Cardiac fibroblast (primary cell): ENCODE measurements at regions not wholly inside any gene's neighbourhood (a gene's known extent, or its start where the extent isn't known, plus 50 kb on each side); places are given as distances from the start of the nearest gene placed in this dataset.

Source experiments
- DNase-seq, 2 donors: peaks; one replicate each; pipeline versions ENCODE4 v3.0.0 to v3.0.0-alpha.2; 2010; ENCODE audit warnings: low read depth in 2 of 2
- H3K4me3 ChIP-seq, 2 donors: replicated peaks in 1 of 2; 1 replicate in 1 of 2; 2 replicates in 1 of 2; pipeline ENCODE4 v1.5.1; 2011; ENCODE audit warnings: low read depth in 2 of 2, low read length in 2 of 2, mild to moderate bottlenecking in 2 of 2, moderate library complexity in 1 of 2
- TF ChIP-seq, protein P1 (sequence below): IDR thresholded peaks from one replicate; pipeline ENCODE4 v1.5.1; 2011; ENCODE audit warnings: low read depth, mild to moderate bottlenecking, low read length, inconsistent platforms

DNA sequence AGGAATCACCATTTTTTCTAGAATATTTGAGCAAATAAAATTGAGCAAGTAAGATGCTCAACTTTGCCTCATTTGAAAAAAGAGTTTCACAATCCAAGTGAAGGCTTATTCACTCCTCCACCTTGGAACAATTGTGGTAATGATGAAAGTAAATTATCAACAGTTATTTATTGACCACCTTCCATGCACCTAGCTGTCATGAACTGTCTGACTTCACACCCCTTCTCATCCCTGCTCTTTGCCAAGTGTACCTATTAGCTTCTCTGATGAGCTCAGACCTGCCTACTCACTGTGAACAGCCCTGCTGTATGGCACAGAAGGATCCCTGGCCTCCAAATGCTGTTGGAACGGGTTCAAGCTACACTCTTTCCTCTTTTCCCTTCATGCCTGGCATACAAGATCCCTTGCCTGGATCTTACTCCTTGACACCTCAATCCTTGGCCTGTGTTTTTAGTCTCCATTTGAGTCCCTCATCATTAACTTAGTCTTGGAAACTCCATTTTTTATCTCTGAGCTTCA, 99.0 kb upstream of the PREP start:
- DNase-seq: no peak
- TF ChIP-seq, protein P1, sequence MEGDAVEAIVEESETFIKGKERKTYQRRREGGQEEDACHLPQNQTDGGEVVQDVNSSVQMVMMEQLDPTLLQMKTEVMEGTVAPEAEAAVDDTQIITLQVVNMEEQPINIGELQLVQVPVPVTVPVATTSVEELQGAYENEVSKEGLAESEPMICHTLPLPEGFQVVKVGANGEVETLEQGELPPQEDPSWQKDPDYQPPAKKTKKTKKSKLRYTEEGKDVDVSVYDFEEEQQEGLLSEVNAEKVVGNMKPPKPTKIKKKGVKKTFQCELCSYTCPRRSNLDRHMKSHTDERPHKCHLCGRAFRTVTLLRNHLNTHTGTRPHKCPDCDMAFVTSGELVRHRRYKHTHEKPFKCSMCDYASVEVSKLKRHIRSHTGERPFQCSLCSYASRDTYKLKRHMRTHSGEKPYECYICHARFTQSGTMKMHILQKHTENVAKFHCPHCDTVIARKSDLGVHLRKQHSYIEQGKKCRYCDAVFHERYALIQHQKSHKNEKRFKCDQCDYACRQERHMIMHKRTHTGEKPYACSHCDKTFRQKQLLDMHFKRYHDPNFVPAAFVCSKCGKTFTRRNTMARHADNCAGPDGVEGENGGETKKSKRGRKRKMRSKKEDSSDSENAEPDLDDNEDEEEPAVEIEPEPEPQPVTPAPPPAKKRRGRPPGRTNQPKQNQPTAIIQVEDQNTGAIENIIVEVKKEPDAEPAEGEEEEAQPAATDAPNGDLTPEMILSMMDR: no peak
- H3K4me3 ChIP-seq: no peak overlapping the region

DNA sequence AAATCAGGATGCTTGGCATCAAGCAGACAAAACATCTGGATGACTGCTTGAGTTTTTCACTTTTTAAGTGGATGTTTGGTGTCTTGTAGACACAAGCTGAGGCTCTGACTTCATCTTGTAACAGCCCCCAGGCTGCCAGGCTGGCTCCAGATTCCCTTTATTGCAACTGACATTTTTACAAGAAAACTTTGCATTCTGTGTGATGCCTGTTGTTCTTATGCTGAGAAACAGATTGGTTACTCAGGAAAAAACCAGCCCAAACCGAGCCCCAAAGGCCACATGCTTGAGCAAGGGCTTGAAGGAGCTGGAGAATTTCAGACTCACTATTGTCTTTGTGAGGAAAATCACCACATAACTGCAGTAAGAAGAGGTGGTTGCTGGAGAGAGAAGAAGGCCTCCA, 98.4 kb upstream of the PREP start:
- DNase-seq: no peak
- TF ChIP-seq, protein P1: no peak
- no peak overlapping the region for H3K4me3 ChIP-seq

DNA sequence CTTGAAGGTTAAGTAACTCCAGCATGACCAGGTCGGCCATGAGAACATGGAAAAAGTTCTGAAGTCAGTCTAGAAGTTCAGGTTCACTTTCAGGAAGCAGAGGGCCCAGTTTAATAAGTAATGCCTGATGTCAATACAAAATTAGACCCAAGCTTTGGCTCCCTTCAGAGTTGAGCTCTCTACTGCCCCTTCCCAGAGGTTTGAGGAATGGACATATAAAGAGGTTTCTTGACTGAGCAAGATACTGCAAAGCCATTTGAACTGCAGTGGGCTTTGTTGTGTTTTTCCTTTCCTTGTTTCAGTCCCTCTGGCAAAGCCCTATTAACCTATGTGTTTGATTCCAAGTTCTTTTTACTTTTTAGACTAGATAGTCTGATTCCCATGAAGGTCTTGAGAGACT, 97.8 kb upstream of the PREP start:
- TF ChIP-seq, protein P1: no peak
- no peak overlapping the region for H3K4me3 ChIP-seq
- DNase-seq: no peak

DNA sequence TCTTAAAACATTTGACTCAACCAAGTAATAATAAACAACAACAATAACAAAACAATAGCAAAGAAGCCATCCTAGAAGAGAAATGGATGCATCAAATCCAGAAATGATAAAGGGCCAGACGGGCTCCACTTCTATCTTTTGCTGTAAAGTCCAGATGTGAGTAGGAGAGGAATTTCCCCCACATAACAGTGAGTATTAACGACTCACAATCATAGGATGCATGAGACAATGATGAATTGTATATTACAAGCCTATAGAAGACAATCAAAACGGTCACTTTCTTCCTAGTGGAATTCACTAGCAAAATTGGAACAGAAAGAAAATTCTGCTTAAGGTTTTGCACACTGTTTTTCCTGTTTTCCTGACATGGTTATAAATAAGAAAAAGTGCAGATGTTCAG, 97.0 kb upstream of the PREP start:
- TF ChIP-seq, protein P1: no peak
- H3K4me3 ChIP-seq: no peak overlapping the region
- peak in 1 of 2 donors; percentile 9 for DNase-seq

DNA sequence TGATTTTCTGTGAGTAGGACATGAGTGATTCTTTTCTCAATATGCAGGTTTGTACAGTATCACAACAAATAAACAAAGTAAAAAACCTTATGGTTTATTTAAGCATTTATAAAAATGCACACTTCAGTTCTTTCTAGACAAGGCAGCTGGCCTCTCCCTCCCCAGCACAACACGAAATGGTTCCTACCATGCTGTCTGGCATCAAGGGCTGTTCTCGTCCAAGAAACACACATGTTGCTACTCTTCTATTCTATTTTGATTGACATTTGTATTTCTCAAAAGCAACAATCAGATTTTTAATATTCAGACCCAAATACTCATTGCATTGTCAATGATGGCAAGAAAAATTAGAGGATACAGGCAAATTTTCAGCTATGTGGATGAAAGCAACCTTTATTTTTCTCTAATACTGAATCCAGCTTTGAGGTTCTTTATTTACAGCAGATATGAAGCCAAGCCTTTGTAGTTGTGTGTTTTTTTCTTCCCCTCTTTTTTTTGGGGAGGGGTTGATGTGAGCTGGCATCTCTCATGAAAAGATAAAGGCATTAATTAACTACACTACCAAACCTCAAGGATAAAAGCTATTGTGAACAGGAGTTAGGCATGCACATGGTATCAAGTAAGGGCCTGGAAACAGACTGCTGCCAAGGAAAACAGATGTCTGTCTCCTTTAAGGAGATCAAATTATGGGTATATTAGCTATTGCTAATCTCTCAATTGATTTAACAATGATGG, 96.4 kb upstream of the PREP start:
- no peak overlapping the region for H3K4me3 ChIP-seq
- DNase-seq: no peak
- TF ChIP-seq, protein P1: no peak

DNA sequence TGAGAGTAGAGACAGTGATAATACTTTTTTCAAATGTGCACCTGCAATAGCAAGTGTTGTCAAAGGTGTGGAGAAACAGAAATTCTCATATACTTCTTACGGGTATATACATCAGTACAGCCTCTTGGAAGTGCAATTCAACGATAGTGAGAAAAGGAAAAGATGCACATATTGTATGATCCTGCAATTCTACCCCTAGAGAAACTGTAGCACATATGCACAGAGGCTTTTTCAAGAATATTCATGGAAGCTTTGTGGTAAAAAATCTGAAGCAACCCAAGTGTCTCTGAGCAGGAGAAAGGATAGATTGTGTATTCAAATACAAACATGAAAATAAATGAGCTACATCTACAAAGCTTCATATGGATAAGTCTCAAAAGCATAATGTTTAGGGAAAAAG, 94.7 kb upstream of the PREP start:
- no peak overlapping the region for H3K4me3 ChIP-seq
- no peak for DNase-seq
- TF ChIP-seq, protein P1: no peak

DNA sequence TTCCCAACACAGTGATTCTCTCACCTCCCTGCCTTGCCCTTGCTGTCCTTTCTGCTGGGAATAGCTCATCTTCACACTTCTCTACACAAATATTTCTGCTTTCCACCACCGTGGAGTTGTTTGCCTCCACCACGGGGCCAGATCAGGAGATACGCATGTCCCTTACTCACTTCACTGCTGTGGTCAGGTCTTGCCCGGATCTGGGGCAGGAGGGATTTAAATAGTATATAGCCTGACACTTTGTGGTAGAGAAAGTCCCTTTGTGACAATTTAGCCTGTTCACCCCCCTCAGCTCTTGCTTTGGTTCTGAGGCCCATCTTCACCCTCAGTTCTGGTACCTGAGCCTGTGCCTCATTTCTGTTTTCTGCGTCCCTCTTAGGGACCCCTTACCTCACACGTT, 92.6 kb upstream of the PREP start:
- TF ChIP-seq, protein P1: no peak
- H3K4me3 ChIP-seq: no peak overlapping the region
- no peak for DNase-seq
